ENCODE measurements at regions not wholly inside any gene's neighbourhood (a gene's known extent, or its start where the extent isn't known, plus 50 kb on each side); places are given as distances from the start of the nearest gene placed in this dataset.
"Not testable (repeated sequence)": the region's sequence is repeated elsewhere in the genome, so short reads cannot be mapped to it uniquely, and the experiment has no call there.

DNA sequence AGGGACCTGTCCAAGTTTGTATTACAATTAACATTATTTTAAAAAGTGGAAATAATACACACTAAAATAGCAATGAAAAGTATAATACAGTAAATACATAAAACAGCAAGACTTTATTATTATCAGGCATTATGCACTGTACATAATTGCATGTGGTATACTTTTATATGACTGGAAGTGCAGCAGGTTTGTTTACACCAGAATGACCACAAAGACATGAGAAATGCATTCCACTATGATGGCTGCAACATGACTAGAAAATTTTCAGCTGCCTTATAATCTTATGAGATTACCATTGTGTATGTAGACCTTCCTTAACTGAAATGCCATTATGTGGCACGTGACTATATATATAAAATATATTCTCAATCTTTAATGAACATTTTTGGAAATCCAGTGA is 1699.6 kb downstream of the KCNT2 start:
- DNase-seq (ENCODE audit: low spot score) = no peak

DNA sequence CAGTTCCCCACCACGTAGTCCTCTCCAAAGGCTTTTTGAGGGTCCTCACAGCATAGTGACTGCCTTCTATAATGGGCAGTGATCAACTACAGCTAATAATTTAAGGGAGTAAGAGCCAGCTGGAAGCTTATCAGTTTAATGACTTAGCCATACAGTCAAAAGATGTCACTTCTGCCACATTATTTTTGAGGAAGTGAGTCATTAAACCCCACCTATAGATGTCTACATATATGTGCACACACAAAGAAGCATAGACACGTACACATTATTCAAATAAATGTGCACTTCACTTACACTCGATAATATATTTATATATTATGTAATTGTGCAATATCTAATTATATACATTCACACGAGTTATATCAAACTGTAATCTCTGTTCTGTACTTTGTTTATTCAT is 1704.7 kb downstream of the KCNT2 start:
- DNase-seq (ENCODE audit: low spot score) = no peak

DNA sequence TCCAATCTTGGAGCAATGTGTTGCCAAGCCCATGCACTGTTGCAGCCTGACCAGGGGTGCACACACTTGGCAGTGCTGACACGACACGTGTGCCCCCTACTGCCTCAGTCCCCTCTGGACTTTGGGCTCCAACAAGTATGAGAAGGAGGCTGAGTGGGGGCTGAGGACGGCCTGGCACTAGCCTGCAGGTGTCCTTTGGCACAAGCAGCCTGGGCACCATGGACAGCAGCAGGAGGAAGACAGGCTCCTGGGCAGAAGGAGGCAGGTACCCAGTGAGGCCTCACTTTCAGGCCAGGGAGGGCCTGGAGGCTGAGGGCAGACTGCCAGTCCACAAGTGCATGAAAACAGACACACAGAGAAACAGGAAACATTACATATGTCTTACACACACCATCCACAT is 1702.9 kb upstream of the B3GALT2 start:
- DNase-seq (ENCODE audit: low spot score) = no peak

DNA sequence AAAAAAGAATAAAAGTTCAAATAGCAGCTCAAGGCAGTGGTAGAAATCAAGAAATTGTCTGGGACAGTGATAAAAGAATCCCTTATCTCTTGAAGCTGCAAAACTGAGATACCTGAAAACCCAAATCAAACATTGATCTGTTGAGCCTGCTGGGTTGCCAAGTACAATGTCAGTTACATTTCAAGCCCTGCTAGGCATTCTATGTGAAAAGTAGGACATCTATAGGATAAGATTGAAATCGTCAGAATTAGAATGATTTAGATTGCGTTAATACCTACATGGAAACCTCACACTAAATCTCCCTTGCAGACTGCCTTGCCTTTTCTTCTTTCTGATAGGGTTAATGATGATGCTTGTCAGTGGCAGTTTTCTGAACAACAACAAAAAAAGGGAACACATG is 1684.4 kb upstream of the B3GALT2 start:
- no peak for DNase-seq (ENCODE audit: low spot score)

DNA sequence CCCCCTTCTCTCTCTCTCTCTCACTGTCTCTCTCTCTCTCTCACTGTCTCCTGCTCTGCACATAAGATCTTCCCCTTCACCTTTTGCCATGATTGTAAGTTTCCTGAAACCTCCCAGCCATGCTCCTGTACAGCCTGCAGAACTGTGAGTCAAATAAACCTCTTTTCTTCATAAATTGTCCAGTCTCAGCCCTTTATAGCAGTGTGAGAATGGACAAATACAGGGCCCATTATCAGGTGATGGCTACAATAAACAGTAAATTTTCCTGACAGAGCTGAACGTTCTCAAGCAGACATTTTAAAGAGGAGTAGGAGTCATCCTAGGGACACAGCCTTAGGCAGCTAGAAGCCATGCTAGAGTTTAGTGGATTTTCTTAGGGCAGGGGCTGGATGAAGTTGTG is 1679.7 kb upstream of the B3GALT2 start:
- DNase-seq (ENCODE audit: low spot score) = no peak

DNA sequence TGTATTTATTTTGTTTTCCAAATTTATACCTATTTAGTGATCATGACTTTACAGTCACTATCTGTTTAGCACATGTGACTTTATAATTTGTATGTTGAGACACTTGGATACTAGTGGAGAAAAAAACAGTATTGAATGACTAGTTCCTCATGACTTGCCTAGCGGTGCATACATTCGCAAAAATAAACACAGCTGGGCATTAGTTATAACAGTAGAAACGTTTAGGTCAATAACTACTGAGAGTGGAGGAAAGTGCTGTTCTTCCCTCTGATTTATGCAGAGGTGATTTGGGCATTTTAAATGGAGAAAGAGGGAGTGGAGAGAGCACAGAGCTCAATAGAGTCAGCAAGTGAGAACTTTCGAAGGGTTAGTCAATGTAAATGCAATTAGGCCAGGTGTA is 1679.0 kb upstream of the B3GALT2 start:
- no peak for DNase-seq (ENCODE audit: low spot score)

DNA sequence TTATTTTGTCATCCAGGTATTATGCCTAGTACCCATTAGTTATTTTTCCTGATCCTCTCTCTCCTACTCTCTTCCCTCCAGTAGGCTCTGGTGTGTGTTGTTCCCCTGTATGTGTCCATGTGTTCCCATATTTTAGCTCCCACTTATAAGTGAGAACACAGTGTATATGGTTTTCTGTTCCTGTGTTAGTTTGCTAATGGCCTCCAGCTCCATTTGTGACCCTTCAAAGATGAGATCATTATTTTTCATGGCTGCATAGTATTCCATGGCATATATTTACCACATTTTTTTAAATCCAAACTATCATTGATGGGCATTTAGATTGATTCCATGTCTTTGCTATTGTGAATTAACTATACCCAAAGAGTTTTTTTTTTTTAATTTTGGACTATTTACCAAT is 1675.7 kb upstream of the B3GALT2 start:
- DNase-seq (ENCODE audit: low spot score) = no peak

DNA sequence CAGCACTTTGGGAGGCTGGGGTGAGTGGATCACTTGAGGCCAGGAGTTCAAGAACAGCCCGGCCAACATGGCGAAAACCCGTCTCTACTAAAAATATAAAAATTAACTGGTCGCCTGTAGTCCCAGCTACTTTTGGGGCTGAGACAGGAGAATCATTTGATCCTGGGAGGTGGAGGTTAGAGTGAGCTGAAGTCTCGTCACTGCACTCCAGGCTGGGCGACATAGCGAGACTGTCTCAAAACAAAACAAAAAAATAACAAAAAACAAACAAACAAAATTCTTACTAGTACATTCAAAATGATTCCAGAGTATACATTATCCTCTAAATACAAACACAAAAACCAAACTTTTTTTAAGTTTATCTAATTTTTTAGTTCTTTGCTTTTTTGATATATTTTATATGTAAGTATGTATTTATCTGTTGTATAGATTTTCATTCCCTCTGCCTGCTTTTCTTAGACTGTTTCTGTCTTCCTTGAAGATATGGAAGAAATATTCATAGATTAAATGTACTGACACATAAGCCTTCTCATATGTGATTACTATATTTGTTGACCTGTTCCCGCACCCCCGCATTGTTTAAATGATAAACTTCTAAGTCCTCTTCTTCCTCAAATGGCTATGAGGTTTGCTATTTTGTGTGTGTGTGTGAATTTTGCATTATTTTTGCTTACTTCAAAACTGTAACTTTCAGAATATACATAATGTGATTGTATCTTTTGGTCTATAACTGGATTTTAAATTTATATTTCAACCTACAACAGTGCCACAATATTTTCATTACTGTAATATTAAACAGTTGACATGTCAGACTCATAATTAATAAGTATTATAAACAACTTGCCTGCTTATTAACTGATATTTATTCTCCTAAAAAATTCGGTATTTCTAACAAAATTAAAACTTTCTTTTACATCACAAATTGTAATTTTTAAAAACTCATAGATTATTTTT is 1674.1 kb upstream of the B3GALT2 start:
- no peak for DNase-seq (ENCODE audit: low spot score)

DNA sequence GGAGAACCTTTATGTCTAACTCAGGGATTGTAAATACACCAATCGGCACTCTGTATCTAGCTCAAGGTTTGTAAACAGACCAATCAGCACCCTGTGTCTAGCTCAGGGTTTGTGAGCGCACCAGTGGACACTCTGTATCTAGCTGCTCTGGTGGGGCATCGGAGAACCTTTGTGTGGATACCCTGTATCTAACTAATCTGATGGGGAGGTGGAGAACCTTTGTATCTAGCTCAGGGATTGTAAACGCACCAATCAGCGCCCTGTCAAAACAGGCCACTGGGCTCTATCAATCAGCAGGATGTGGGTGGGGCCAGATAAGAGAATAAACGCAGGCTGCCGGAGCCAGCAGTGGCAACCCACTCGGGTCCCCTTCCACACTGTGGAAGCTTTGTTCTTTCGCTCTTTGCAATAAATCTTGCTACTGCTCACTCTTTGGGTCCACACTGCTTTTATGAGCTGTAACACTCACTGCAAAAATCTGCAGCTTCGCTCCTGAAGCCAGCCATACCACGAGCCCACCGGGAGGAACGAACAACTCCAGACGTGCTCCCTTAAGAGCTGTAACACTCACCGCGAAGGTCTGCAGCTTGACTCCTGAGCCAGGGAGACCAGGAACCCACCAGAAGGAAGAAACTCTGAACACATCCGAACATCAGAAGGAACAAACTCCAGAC is 1673.2 kb upstream of the B3GALT2 start:
- DNase-seq (ENCODE audit: low spot score) = not testable (repeated sequence)

DNA sequence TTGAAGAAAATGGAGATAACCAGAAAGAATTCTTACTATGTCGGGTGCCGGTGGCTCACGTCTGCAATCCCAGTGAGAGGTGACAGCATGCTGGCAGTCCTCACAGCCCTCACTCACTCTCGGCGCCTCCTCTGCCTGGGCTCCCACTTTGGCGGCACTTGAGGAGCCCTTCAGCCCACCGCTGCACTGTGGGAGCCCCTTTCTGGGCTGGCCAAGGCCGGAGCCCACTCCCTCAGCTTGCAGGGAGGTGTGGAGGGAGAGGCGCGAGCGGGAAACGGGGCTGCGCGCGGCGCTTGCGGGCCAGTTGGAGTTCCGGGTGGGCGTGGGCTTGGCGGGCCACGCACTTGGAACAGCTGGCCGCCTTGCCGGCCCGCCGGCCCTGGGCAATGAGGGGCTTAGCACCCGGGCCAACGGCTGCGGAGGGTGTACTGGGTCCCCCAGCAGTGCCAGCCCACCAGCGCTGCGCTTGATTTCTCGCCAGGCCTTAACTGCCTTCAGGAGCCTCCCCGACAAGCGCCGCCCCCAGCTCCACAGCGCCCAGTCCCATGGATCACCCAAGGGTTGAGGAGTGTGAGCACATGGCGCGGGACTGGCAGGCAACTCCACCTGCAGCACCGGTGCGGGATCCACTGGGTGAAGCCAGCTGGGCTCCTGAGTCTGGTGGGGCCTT is 1672.5 kb upstream of the B3GALT2 start:
- DNase-seq (ENCODE audit: low spot score) = not testable (repeated sequence)

DNA sequence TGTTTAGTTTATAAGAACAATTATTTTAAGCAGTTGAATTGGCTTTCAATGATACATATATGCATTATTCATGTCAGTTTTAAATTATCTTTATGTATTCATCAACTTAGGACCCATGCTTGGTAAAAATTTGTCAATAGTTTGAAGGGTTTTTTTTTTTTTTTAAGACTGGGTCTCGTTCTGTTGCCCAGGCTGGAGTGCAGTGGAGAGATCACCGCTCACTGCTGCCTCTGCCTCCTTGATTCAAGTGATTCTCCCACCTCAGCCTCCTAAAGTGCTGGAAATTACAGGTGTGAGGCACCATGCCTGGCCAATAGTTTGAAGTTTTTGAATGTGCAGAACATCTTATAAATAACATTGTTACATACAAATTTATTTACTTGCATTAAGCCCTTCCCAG is 1671.0 kb upstream of the B3GALT2 start:
- no peak for DNase-seq (ENCODE audit: low spot score)

DNA sequence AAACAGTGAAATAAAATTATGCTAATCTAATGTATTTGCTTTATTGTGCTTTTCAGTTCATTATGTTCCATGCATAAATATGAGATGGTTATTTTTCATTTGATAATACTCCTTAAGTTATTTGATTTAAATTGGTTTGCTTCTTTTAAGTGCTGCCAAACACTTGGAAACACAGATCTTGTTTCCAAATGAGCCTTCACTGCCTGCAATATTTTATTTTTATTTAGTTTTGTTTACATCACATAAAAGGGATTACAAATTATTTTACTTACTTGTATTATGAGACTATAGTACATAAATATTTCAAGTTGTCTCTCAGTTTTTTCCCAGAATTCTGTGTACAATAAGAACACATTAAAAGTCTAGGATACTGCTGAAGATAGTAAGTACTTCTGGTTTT is 1662.4 kb upstream of the B3GALT2 start:
- no peak for DNase-seq (ENCODE audit: low spot score)

DNA sequence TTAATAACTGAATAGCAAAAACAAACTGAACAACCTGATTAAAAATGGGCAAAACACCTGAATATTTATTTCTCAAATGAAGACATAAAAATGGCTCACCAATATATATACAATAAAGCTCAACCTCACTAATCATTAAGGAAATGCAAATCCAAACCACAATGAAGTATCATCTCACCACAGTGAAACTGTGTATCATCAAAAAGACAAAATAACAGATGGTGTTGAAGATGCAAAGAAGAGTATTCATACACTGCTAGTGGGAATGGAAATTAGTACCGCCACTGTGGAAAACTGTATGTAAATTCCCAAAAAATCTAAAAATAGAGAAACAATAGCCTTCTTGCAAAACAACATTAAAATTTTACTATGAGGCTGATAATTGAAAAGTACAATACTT is 1660.1 kb upstream of the B3GALT2 start:
- DNase-seq (ENCODE audit: low spot score) = no peak

DNA sequence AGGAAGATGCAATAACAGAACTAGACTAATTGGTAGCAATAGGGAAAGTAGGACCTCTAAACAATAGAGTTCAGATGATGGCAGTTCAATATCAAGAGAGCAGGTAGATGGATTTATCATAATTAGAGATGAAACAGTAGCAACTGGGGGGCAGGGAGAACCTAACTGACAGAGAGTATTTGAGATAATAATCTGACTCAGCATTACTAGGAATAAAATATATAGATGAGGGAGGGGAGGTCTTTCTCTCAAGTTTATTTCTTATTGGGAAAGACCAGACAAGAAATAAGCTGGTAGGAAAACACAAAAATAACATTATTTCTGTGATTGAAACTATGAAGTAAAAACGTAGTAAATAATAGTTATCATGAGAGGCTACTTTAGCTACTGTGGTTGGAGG is 1656.7 kb upstream of the B3GALT2 start:
- DNase-seq (ENCODE audit: low spot score) = no peak

DNA sequence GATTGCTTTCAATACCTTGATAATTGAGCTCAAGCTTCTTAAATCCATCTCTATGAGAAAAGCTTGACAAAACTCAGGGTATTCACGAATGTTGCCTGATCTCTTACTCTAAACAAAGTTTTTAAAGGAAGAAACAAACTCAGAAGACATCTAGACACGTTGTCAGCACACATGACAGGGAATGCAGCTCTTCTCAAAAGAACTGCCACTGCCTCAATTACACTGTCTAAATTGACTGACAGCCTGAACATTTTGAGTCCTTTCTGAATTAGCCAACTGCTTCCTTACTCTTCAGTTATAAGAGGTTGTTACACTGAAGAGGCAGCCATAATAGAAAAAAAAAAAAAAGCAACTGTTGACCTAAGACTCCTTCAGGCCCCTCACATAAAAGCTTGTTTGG is 1646.7 kb upstream of the B3GALT2 start:
- DNase-seq (ENCODE audit: low spot score) = no peak

DNA sequence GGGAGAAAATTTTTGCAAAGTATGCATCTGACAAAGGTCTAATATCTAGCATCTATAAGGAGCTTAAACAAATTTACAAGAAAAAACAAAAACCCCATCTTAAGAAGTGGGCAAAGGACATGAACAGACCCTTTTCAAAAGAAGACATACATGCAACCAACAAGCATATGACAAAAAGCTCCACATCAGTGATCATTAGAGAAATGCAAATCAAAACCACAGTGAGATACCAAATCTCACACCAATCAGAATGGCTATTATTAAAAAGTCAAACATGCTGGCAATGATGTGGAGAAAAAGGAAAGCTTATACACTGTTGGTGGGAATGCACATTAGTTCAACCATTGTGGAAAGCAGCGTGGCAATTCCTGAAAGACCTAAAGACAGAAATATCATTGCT is 1645.2 kb upstream of the B3GALT2 start:
- not testable (repeated sequence) for DNase-seq (ENCODE audit: low spot score)

DNA sequence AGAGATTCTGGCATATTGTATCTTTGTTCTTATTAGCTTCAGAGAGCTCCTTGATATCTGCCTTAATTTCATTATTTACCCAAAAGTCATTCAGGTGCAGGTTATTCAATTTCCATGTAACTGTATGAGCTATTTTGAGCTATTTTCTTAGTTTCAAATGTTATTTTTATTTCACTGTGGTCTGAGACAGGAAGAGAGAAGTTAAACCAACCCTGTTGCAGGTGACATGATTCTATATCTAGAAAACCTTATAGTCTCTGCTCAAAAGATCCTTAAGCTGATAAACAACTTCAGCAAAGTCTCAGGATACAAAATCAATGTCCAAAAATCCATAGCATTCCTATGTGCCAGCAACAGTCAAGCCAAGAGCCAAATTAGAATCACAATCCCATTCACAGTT is 1644.0 kb upstream of the B3GALT2 start:
- no peak for DNase-seq (ENCODE audit: low spot score)

DNA sequence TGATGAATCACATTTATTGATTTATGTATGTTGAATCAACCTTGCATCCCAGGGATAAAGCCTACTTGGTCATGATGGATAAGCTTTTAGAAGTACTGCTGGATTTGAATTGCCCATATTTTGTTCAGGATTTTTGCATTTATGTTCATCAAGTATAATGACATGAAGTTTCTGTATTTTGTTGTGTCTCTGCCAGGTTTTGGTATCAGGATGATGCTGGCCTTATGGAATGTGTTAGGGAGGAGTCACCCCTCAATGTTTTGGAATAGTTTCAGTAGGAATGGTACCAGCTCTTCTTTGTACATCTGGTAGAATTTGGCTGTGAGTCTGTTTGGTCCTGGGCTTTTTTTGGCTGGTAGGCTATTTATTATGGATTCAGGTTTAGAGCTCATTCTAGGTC is 1643.1 kb upstream of the B3GALT2 start:
- DNase-seq (ENCODE audit: low spot score) = no peak

DNA sequence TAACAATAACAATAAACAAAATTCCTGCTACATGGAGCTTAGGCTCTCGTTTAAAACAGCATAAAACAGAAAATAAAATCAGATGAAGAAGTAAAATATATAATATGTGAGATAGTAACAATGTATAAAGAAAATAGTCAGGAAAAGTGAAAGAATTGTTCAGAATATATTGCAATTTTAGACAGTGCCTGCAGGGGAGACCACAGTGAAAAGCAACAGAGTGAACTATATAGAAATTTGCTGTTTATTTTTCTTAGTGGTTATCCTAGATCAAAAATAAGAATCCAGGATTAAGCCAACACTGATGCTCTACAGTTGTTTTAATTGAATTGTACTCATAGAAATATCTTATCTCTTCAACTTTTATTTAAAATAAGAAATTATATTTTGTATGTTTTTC is 1639.0 kb upstream of the B3GALT2 start:
- DNase-seq (ENCODE audit: low spot score) = no peak

DNA sequence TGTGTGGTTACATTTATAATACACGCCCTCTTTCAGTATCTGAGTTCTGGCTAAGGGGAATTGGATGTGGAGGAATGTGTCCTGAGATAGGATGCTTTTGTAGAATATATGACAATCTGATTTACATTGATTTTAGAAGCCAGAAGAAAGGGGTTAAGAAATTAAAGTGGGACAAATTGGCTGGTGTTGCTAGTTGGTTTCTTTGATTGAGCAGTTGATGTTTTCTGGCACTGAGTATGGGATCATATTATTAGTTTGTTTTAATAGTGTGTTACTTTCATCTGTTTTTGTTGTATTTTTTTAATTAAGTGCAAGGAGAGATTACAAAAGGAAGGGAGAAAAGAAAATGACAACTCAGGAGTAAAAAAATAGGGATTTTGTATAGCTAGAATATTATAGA is 1634.7 kb upstream of the B3GALT2 start:
- DNase-seq (ENCODE audit: low spot score) = no peak

DNA sequence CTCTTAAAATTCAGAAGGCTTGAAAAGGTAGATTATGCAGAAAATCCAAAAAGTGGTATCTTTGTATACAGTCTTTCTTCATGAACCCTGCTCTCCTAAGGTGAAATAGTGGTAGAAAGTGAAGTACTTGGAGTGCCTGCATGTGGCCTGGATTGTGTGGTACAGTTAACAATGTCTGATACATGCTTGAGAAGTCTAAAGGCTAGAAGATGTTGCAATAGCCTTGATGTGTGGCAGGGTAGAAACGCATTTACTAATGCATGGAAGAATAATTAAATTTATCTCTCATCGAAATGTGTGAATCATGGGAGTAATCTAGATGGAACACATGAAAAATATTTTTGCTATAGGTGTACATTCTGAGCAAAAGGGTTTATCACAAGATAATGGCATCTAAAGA is 1632.3 kb upstream of the B3GALT2 start:
- no peak for DNase-seq (ENCODE audit: low spot score)

DNA sequence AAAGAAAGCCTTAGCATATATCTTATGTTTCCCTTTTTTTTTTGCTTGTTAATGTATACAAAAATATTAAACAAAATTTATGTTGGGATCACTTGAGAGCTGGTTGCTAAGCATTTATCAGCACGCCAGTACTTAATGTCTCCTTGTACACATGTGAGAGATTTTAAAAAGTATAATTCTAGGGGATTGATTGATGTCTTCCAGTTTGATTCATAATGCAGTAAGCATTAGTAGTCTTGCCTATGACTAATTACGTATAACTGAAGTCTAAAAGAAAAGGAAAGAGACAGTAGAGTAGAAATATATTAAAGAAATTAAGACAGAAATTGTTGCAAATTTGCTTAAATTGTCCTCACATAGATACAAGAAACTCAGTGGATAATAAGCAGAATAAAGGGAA is 1630.4 kb upstream of the B3GALT2 start:
- no peak for DNase-seq (ENCODE audit: low spot score)

DNA sequence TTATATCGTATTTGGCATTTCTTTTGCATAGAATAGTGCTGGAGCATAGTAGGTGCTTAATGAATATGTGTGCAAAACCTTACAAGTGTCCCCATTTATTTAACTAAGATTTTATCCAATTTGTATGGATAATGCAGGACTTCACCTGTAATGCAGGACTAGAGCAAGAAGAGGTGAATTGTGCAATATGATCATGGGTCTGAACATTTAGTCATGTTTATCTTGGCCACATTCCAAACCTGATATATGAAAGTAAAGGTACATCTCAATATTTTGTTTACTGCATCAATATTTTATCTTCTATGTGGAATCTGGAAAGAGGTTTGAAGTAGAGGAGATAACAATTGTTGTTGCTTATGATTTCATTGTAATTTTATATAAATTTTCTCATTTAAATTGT is 1626.7 kb upstream of the B3GALT2 start:
- DNase-seq (ENCODE audit: low spot score) = no peak

Data from D341Med (cell line).